ENCODE measurements at regions not wholly inside any gene's neighbourhood (a gene's known extent, or its start where the extent isn't known, plus 50 kb on each side); places are given as distances from the start of the nearest gene placed in this dataset.

- Histone ChIP-seq H3K4me3 (ENCODE audit: low read depth in 1 of 3, low read length in 3 of 3) (no peak overlapping the region), H3K9me3 (ENCODE audit: control insufficient read depth in 4 of 4, low read length in 3 of 4) (no peaks in the 10 kb centered on the region), H3K27me3 (ENCODE audit: control insufficient read depth in 4 of 4, insufficient read depth in 4 of 4, low read length in 3 of 4) (no peaks in the 10 kb centered on the region), H3K9ac (ENCODE audit: low read depth in 1 of 2, low read length in 2 of 2) (no peak overlapping the region), H3K4me1 (ENCODE audit: control insufficient read depth in 4 of 4, insufficient read depth in 4 of 4, low read length in 3 of 4) (no peaks in the 10 kb centered on the region), H3K27ac (ENCODE audit: low read depth in 1 of 2, low read length in 2 of 2) (no peak overlapping the region), H3K36me3 (ENCODE audit: control insufficient read depth in 4 of 4, insufficient read depth in 3 of 4, low read depth in 1 of 4, low read length in 3 of 4) (no peaks in the 10 kb centered on the region)
- no peak for TF ChIP-seq ATF3 (IDR thresholded peaks at IDR 0.05)
- no peak for DNase-seq (ENCODE audit: low spot score)
- 90% methylated on average over 3 of the region's 3 CpGs for WGBS
Measured at GRCh38 chr11:115598257-115598901, 94.2 kb upstream of the CADM1 start.

GRCh38 chr11:115591380-115591779, 87.2 kb upstream of the CADM1 start:
- DNase-seq (ENCODE audit: low spot score): no peak
- H3K4me1 ChIP-seq (ENCODE audit: control insufficient read depth in 4 of 4, insufficient read depth in 4 of 4, low read length in 3 of 4): peaks cover 2 to 7% (median 3%) of the 10 kb centered on the region in 4 donors
- peaks cover 0 to 2% (median under 1%) of the 10 kb centered on the region in 4 donors for H3K9me3 ChIP-seq (ENCODE audit: control insufficient read depth in 4 of 4, low read length in 3 of 4)
- H3K9ac ChIP-seq (ENCODE audit: low read depth in 1 of 2, low read length in 2 of 2): no peak overlapping the region
- WGBS: 96% methylated on average over 3 of the region's 3 CpGs
- H3K4me3 ChIP-seq (ENCODE audit: low read depth in 1 of 3, low read length in 3 of 3): no peak overlapping the region
- no peak overlapping the region for H3K27ac ChIP-seq (ENCODE audit: low read depth in 1 of 2, low read length in 2 of 2)
- no peaks in the 10 kb centered on the region for H3K27me3 ChIP-seq (ENCODE audit: control insufficient read depth in 4 of 4, insufficient read depth in 4 of 4, low read length in 3 of 4)
- no peaks in the 10 kb centered on the region for H3K36me3 ChIP-seq (ENCODE audit: control insufficient read depth in 4 of 4, insufficient read depth in 3 of 4, low read depth in 1 of 4, low read length in 3 of 4)
- no peak for TF ChIP-seq TAF1 (conservative IDR thresholded peaks at IDR 0.05)
- TF ChIP-seq EGR1 (IDR thresholded peaks at IDR 0.05; ENCODE audit: low read depth in 2 of 2): no peak
- TF ChIP-seq RAD21 (IDR thresholded peaks at IDR 0.05): no peak
- TF ChIP-seq HNF4G (IDR thresholded peaks at IDR 0.05): no peak
- no peak for TF ChIP-seq JUND (IDR thresholded peaks at IDR 0.05)
- TF ChIP-seq ATF3 (IDR thresholded peaks at IDR 0.05): no peak
- no peak for TF ChIP-seq SP1 (IDR thresholded peaks at IDR 0.05)

GRCh38 chr11:115590254-115590653, 86.0 kb upstream of the CADM1 start:
- TF ChIP-seq YY1 (IDR thresholded peaks at IDR 0.05) (no peak), FOXA1 (IDR thresholded peaks at IDR 0.05) (no peak), GABPA (IDR thresholded peaks at IDR 0.05 in 1 of 2, conservative IDR thresholded peaks at IDR 0.05 in 1 of 2) (no peak)

GRCh38 chr11:115587718-115588342, 83.6 kb upstream of the CADM1 start:
- H3K27ac ChIP-seq (ENCODE audit: low read depth in 1 of 2, low read length in 2 of 2): no peak overlapping the region
- no peaks in the 10 kb centered on the region for H3K36me3 ChIP-seq (ENCODE audit: control insufficient read depth in 4 of 4, insufficient read depth in 3 of 4, low read depth in 1 of 4, low read length in 3 of 4)
- no peak for DNase-seq (ENCODE audit: low spot score)
- peaks cover 0 to 2% (median under 1%) of the 10 kb centered on the region in 4 donors for H3K9me3 ChIP-seq (ENCODE audit: control insufficient read depth in 4 of 4, low read length in 3 of 4)
- no peak overlapping the region for H3K9ac ChIP-seq (ENCODE audit: low read depth in 1 of 2, low read length in 2 of 2)
- WGBS: 93% methylated on average over 3 of the region's 3 CpGs
- H3K4me3 ChIP-seq (ENCODE audit: low read depth in 1 of 3, low read length in 3 of 3): no peak overlapping the region
- TF ChIP-seq NR2F2 (IDR thresholded peaks at IDR 0.05): no peak
- TF ChIP-seq MAX (IDR thresholded peaks at IDR 0.05): no peak
- no peak for TF ChIP-seq ATF3 (IDR thresholded peaks at IDR 0.05)
- no peak for TF ChIP-seq RAD21 (IDR thresholded peaks at IDR 0.05)
- no peak for TF ChIP-seq TAF1 (conservative IDR thresholded peaks at IDR 0.05)
- no peak for TF ChIP-seq CTCF (IDR thresholded peaks at IDR 0.05; ENCODE audit: low read depth, low read length, missing input control)
- H3K4me1 ChIP-seq (ENCODE audit: control insufficient read depth in 4 of 4, insufficient read depth in 4 of 4, low read length in 3 of 4): peaks cover 2 to 7% (median 3%) of the 10 kb centered on the region in 4 donors
- no peaks in the 10 kb centered on the region for H3K27me3 ChIP-seq (ENCODE audit: control insufficient read depth in 4 of 4, insufficient read depth in 4 of 4, low read length in 3 of 4)

More at GRCh38 chr11:115590254-115590653, 86.0 kb upstream of the CADM1 start:
- no peak for DNase-seq (ENCODE audit: low spot score)
- H3K27me3 ChIP-seq (ENCODE audit: control insufficient read depth in 4 of 4, insufficient read depth in 4 of 4, low read length in 3 of 4): no peaks in the 10 kb centered on the region
- H3K27ac ChIP-seq (ENCODE audit: low read depth in 1 of 2, low read length in 2 of 2): no peak overlapping the region
- no peak overlapping the region for H3K9ac ChIP-seq (ENCODE audit: low read depth in 1 of 2, low read length in 2 of 2)
- no peak overlapping the region for H3K4me3 ChIP-seq (ENCODE audit: low read depth in 1 of 3, low read length in 3 of 3)
- peaks cover 0 to 2% (median under 1%) of the 10 kb centered on the region in 4 donors for H3K9me3 ChIP-seq (ENCODE audit: control insufficient read depth in 4 of 4, low read length in 3 of 4)
- 80% methylated on average over 7 of the region's 7 CpGs for WGBS
- H3K4me1 ChIP-seq (ENCODE audit: control insufficient read depth in 4 of 4, insufficient read depth in 4 of 4, low read length in 3 of 4): peaks cover 2 to 7% (median 3%) of the 10 kb centered on the region in 4 donors
- H3K36me3 ChIP-seq (ENCODE audit: control insufficient read depth in 4 of 4, insufficient read depth in 3 of 4, low read depth in 1 of 4, low read length in 3 of 4): no peaks in the 10 kb centered on the region
